ENCODE measurements at regions not wholly inside any gene's neighbourhood (a gene's known extent, or its start where the extent isn't known, plus 50 kb on each side); places are given as distances from the start of the nearest gene placed in this dataset.

DNA sequence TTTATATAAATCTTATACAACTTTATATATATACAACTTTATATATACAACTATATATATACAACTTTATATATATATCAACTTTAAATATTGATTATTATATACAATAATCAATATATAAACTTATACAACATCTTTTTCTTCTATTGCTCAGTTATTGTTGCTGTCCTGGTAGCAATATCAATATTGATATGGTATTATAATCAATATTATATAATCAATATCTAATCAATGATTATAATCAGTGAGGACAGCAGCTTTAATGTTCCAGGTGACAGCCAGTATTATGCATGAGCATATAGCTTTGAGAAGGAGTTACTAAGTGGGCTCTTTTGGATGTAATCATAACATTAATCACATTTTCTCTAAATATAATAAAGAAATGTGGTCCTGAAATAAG is 242.3 kb upstream of the SOX11 start:
- Histone ChIP-seq H3K4me1 (peaks cover 8% of the 10 kb centered on the region), H3K79me2 (ENCODE audit: low read depth) (no peaks in the 10 kb centered on the region), H2AFZ (replicated peaks) (no peak overlapping the region), H3K9me3 (ENCODE audit: low read depth) (no peaks in the 10 kb centered on the region), H3K36me3 (no peaks in the 10 kb centered on the region), H3K4me3 (no peak overlapping the region), H3K27me3 (no peaks in the 10 kb centered on the region), H4K20me1 (ENCODE audit: low read depth) (no peaks in the 10 kb centered on the region), H3K4me2 (no peak overlapping the region), H3K27ac (no peak overlapping the region), H3F3A (ENCODE audit: low read depth) (no peaks in the 10 kb centered on the region), H3K9ac (no peak overlapping the region)
- Mint-ChIP-seq H3K9me3 (no peaks in the 10 kb centered on the region), H3K36me3 (no peaks in the 10 kb centered on the region), H3K4me3 (no peak overlapping the region), H3K27ac (no peak overlapping the region), H3K4me1 (peaks cover 18% of the 10 kb centered on the region), H3K27me3 (ENCODE audit: insufficient read depth, low read depth) (peaks cover under 1% of the 10 kb centered on the region)
- TF ChIP-seq, protein P1, sequence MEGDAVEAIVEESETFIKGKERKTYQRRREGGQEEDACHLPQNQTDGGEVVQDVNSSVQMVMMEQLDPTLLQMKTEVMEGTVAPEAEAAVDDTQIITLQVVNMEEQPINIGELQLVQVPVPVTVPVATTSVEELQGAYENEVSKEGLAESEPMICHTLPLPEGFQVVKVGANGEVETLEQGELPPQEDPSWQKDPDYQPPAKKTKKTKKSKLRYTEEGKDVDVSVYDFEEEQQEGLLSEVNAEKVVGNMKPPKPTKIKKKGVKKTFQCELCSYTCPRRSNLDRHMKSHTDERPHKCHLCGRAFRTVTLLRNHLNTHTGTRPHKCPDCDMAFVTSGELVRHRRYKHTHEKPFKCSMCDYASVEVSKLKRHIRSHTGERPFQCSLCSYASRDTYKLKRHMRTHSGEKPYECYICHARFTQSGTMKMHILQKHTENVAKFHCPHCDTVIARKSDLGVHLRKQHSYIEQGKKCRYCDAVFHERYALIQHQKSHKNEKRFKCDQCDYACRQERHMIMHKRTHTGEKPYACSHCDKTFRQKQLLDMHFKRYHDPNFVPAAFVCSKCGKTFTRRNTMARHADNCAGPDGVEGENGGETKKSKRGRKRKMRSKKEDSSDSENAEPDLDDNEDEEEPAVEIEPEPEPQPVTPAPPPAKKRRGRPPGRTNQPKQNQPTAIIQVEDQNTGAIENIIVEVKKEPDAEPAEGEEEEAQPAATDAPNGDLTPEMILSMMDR (IDR thresholded peaks at IDR 0.05): no peak
- TF ChIP-seq EZH2phosphoT487 (IDR thresholded peaks at IDR 0.05) (no peak), EZH2 (IDR thresholded peaks at IDR 0.05) (no peak)
- no peak for DNase-seq (ENCODE audit: low spot score)

DNA sequence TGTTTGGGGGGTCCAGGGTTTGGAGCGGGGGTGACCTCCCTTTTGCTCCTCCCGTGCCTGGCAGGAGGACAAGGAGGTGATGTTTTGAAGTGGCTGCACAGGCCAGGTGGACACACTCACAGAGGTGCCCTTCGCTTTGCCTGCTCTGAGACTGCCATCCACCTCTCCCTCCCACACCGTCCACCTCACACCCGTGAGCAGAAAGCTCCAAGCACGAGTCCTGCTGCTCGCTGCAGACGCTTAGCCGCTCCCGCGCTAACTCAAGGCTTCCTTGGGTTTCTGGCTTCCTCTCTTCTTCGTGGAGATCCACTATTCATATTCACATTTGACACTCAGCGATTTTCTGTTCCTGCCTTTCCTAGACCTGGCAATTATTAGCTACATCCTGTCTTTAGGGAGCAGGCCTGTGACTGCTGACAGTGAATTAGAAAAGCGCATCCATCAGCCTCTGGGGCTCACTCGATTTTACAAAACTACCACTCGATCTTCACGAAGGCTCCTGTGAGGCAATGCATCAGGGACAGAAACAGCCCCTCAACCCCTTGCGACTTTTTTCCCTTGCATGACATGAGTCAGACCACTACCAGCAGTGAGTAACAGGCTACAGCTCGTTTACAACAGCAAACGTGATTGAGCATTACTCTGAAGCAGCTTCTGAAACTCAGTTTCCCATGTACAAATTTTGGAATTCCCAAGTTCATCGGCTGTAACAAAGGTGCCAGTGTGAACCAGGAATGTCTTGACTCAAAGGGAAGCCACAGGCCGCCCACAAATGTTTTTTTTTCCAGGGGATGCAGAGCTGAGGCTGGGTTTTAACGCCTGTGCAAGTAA is 238.7 kb upstream of the SOX11 start:
- Histone ChIP-seq H4K20me1 (ENCODE audit: low read depth) (no peaks in the 10 kb centered on the region), H3K27ac (no peak overlapping the region), H3K79me2 (ENCODE audit: low read depth) (no peaks in the 10 kb centered on the region), H3K4me3 (no peak overlapping the region), H3K4me1 (peaks cover 8% of the 10 kb centered on the region), H3K9ac (no peak overlapping the region), H3F3A (ENCODE audit: low read depth) (no peaks in the 10 kb centered on the region), H3K27me3 (no peaks in the 10 kb centered on the region), H2AFZ (replicated peaks) (peak overlapping the region; percentile 94), H3K4me2 (no peak overlapping the region), H3K36me3 (no peaks in the 10 kb centered on the region), H3K9me3 (ENCODE audit: low read depth) (no peaks in the 10 kb centered on the region)
- peaks cover 2% of the 10 kb centered on the region for H3K27me3 Mint-ChIP-seq (ENCODE audit: insufficient read depth, low read depth)
- H3K4me1 Mint-ChIP-seq: peaks cover 17% of the 10 kb centered on the region
- TF ChIP-seq EZH2phosphoT487 (IDR thresholded peaks at IDR 0.05): no peak
- TF ChIP-seq, protein P1 (IDR thresholded peaks at IDR 0.05): no peak
- no peak for TF ChIP-seq EZH2 (IDR thresholded peaks at IDR 0.05)
- DNase-seq (ENCODE audit: low spot score): no peak
- no peaks in the 10 kb centered on the region for H3K36me3 Mint-ChIP-seq
- H3K4me3 Mint-ChIP-seq: no peak overlapping the region
- peak overlapping the region; percentile 72 for H3K27ac Mint-ChIP-seq
- no peaks in the 10 kb centered on the region for H3K9me3 Mint-ChIP-seq

GRCh38 chr2:5454051-5454390 is 238.2 kb upstream of the SOX11 start:
- Mint-ChIP-seq H3K9me3 (peaks cover 4% of the 10 kb centered on the region), H3K27ac (peak overlapping the region; percentile 72), H3K36me3 (no peaks in the 10 kb centered on the region), H3K4me1 (peaks cover 19% of the 10 kb centered on the region), H3K27me3 (ENCODE audit: insufficient read depth, low read depth) (peaks cover 2% of the 10 kb centered on the region), H3K4me3 (no peak overlapping the region)
- no peak overlapping the region for H2AFZ ChIP-seq (replicated peaks)
- no peaks in the 10 kb centered on the region for H4K20me1 ChIP-seq (ENCODE audit: low read depth)
- DNase-seq (ENCODE audit: low spot score): no peak
- H3K4me1 ChIP-seq: peaks cover 8% of the 10 kb centered on the region
- no peak overlapping the region for H3K9ac ChIP-seq
- H3K27me3 ChIP-seq: no peaks in the 10 kb centered on the region
- no peak overlapping the region for H3K27ac ChIP-seq
- no peak for TF ChIP-seq EZH2phosphoT487 (IDR thresholded peaks at IDR 0.05)
- no peak for TF ChIP-seq EZH2 (IDR thresholded peaks at IDR 0.05)
- TF ChIP-seq, protein P1 (IDR thresholded peaks at IDR 0.05): no peak
- no peak overlapping the region for H3K4me2 ChIP-seq
- no peaks in the 10 kb centered on the region for H3K36me3 ChIP-seq
- H3K9me3 ChIP-seq (ENCODE audit: low read depth): no peaks in the 10 kb centered on the region
- H3F3A ChIP-seq (ENCODE audit: low read depth): no peaks in the 10 kb centered on the region
- no peak overlapping the region for H3K4me3 ChIP-seq
- H3K79me2 ChIP-seq (ENCODE audit: low read depth): no peaks in the 10 kb centered on the region

All from neural progenitor cell (in vitro differentiated cells).